DLD1 (cell line): ENCODE measurements at regions not wholly inside any gene's neighbourhood (a gene's known extent, or its start where the extent isn't known, plus 50 kb on each side); places are given as distances from the start of the nearest gene placed in this dataset.

Experiments
- in situ Hi-C: cut with HindIII; loops from 2 replicates; pipeline ENCODE4 v1.10.0; 2017; ENCODE audit warnings: low sequenced_read_pairs

DNA sequence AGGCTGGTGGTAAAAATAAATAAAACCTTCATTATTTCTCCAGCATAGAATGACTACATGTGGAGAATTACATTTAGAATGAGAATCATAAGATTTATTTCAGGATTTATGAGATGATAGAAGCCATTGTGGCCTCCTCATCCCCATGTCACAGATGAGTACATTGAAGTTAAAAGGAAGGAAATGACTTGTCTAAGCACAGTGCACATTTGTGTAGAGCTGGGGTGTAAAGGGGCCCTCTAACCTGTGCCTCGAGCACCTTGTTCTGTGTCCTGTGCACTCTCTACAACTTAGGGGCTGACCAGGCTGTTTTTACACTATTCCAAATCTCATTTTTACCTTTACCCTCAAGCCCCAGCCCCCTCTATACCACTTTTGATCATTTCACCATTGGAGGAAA is 179.4 kb downstream of the RHOU start:
- in situ Hi-C loops, result loop anchor here (5.0 kb wide), 1 partner anchor 52 kb away; no protein-coding TSS in a partner anchor

- in situ Hi-C loops, result loop anchor here (5.0 kb wide), 1 partner anchor 55 kb away; no protein-coding TSS in a partner anchor
Measured at GRCh38 chr1:228917342-228917741, 182.1 kb downstream of the RHOU start.

GRCh38 chr1:228917755-228918154 is 182.5 kb downstream of the RHOU start:
- in situ Hi-C loops, result loop anchor here (5.0 kb wide), 1 partner anchor 55 kb away; no protein-coding TSS in a partner anchor

GRCh38 chr1:228918335-228918734 is 183.1 kb downstream of the RHOU start:
- in situ Hi-C loops, result loop anchor here (5.0 kb wide), 1 partner anchor 56 kb away; no protein-coding TSS in a partner anchor

GRCh38 chr1:228919914-228920313 is 184.6 kb downstream of the RHOU start:
- in situ Hi-C loops, result loop anchor here (5.0 kb wide), 1 partner anchor 58 kb away; no protein-coding TSS in a partner anchor

DNA sequence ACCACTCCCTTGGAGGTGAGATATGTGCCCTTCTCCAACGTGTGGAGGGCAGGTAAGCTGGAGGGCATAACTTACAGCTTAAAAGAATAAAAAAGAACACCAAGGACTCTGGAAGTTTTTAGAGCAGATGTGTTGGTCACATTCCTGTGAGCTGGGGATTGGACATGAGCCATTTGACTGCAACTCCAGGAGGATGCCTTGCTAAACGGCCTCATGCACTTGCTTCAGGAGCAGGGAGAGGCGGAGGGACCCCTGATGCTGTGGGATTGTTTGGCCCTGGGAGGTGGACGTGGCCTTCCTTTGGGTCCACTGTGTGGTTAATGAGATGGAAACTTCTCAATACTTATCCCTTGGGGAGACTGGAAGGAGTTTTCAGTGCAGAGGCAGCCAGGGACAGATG is 185.6 kb downstream of the RHOU start:
- in situ Hi-C loops, result no loop called here

- in situ Hi-C loops, result no loop called here
Measured at GRCh38 chr1:228921481-228921880, 186.2 kb downstream of the RHOU start.

- in situ Hi-C loops, result no loop called here
Measured at GRCh38 chr1:228922722-228923376, 187.6 kb downstream of the RHOU start.

GRCh38 chr1:228923973-228924686 is 188.9 kb downstream of the RHOU start:
- in situ Hi-C loops, result no loop called here

DNA sequence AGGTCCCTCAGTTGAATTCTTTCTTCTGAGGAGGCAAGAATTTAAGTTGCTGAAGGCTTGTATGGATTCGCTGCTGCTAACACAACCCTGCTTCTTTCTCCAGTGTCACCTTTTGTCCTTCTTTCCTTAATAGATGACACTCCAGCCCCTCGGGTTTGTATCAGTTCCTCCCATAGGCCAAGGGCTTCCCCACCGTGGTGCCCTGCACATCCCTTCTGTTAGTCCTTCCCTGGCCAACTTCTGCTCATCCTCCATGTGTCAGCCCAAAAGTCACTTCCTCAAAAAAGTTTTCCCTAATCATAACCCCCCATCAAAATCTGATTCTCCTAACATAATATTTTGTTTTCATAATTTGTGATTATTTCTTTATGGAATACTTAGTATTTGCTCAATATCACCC is 190.4 kb downstream of the RHOU start:
- in situ Hi-C loops, result no loop called here

GRCh38 chr1:228927421-228927820 is 192.1 kb downstream of the RHOU start:
- in situ Hi-C loops, result no loop called here

GRCh38 chr1:228927946-228928898 is 192.9 kb downstream of the RHOU start:
- in situ Hi-C loops, result no loop called here

- in situ Hi-C loops, result no loop called here
Measured at GRCh38 chr1:228929476-228930027, 194.3 kb downstream of the RHOU start.

DNA sequence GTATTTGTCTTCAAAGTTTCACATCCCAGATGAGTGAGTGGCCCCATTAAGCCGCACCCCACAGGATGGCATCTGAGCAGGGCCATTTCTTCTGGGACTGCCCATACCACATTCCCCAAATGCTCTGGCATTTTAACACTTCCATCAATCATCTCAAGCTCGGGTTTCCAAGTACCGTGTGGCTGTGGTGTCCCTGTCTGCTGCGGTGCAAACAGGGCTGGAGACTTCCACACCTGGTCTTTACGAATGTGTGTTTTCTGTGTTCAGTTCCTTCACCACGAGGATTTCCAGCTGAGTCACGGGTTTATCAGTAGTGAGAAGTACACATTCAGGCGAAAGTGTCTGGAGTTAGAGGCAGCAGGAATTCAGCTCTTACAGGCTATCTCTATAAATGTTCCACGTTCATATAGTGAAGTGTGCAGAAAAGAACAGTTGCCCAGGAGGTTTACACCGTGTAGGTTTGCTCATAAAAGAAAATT is 195.2 kb downstream of the RHOU start:
- in situ Hi-C loops, result no loop called here

GRCh38 chr1:228933753-228934152 is 198.5 kb downstream of the RHOU start:
- in situ Hi-C loops, result no loop called here

DNA sequence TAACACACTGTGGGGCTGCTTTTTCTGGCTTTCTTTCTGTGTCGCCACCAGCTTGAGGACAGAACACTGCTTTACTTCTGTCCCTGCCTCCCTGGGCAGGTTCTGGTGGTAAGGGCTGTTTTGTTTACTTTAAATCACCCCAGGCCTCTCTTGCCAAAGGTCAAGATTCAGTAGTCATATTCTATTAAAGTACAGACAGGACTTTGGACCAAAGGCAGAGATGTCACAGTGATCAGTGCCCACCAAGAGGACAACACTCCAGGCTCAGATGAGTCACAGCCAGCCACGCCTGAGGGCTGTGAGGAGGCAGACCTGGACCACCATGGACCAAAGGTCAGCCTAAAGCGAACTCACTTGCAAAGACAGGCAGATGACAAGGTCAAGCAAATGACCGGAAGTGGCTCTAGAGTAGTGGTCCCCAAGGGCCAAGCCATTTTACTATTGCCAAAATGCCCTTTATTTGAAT is 200.0 kb downstream of the RHOU start:
- in situ Hi-C loops, result no loop called here

DNA sequence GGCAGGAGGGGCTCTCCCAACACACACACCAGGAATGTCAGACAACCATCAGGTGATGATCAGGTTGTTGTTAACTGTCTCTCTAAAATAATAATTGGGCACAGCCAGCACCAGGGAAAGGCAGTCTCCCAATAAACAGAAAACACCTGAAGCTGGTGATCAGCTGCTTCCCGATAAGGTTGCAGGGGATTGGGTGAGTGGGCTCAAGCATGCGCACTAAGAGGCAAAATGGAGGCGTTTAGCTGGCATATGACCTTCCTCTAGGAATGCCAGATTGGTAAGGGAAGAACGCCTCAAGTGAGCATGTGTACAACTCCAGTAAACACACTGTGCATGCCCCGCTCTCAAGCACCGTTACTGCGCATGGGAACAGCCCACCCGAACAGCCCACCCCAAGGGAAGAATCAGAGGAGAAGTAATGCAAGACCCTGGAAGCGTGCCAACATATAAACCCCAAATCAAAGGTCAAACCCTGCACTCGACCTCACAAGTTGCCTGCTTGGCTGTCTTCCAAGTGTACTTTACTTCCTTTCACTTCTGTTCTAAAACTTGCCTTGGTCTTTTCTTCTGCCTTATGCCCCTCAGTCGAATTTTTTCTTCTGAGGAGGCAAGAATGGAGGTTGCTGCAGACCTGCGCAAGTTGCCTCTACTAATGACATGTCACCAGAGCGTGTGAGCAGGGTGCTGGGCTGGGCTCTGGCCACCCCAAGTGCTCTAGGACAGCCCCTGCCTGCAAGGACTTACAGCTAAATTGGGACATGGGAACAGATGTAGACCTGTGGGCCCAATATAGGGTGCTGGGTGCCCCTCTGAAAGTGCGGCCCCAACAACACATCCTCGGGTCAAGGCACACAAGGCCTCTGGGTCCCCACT is 200.8 kb downstream of the RHOU start:
- in situ Hi-C loops, result no loop called here

- in situ Hi-C loops, result no loop called here
Measured at GRCh38 chr1:228936881-228937280, 201.6 kb downstream of the RHOU start.

DNA sequence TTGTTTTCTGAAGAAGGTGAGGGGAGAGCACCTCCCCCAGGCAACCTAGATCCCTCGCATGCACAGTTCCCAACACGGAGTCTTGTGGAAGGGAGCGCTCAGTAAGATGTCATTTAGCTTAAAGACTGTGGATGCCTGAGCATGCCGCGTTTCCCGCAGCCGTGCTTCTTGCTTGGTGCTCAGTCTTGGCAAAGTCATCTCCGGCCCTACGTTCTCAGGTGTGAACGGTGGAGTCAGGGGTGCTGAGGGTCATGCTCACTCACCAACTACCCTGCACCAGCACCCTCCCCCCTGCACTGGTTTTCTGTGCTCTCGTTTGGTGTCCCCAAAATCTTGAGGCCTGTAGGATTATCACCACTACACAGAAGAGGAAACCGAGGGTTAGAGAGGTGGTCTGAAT is 202.1 kb downstream of the RHOU start:
- in situ Hi-C loops, result no loop called here
